HG03342 (cell line): ENCODE measurements at regions not wholly inside any gene's neighbourhood (a gene's known extent, or its start where the extent isn't known, plus 50 kb on each side); places are given as distances from the start of the nearest gene placed in this dataset.

Source experiments
- ATAC-seq: cut with Tn5 transposase; IDR thresholded peaks from one replicate; pipeline ENCODE4 v1.9.1; 2021; ENCODE audit warnings: mild to moderate bottlenecking, moderate library complexity; ENCODE audit not compliant: unreplicated experiment

DNA sequence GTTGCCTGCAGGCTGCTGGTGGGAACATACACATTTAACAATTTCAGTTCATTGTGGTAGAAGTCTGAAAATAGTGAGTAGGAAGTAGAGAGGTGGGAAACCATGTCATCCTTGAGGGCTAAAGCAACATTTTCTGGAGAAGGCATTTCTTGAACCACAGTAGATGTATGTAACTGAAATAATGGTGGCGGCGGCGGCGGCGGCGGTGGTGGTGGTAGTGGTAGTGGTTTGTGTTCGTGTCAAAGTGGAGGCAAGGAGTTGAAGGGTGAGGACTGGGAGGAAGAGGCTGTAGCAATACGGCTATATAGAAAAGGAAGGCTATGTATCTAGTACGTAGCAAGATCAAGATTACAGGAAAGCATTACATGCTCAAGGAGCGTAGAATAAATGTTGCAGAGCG is 1381.6 kb upstream of the TENM3 start:
- no peak for ATAC-seq

DNA sequence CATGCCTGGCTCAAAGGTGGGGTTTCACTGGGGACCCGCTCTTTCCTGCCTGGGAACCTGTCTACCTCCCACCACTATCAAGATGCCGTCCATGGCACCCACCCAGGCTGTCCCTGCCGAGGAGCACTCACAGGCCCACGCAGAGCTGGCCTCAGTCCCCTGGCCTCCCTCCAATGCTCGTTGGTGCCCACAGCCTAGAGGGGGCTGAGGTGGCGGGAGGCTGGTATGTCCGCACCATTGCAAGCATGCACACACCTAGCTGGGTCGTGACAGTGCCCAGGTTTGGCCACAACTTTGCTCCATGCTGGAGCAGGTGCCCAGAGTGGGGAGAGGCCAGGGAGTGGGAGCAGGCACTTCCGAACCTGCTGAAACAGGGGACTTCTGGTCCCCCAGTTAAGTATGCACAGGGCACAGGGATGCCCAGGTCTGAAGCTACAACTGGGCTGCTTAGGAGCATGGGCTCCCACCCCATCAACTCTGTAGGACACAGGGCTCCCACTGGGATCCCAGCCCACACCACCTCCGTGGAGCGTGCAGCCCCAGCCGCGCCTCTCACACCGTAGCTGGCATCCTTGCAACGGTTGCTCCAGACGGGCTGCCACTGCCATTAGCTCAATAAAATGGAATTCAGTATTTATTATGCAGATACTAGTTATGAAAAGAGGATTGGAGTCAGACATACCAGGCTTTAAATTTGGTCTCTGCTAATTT is 1376.1 kb upstream of the TENM3 start:
- ATAC-seq: no peak

DNA sequence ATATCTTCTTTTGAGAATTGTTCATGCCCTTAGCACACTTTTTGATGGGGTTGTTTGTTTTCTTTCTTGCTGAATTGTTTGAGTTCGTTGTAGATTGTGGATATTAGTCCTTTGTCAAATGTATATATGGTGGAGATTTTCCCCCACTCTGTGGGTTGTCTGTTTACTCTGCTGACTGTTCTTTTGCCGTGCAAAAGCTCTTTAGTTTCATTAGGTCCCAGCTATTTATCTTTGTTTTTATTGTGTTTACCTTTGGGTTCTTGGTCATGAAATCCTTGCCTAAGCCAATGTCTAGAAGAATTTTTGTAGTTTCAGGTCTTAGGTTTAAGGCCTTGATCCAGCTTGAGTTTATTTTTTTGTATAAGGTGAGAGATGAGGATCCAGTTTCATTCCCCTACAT is 1372.6 kb upstream of the TENM3 start:
- ATAC-seq: no peak

DNA sequence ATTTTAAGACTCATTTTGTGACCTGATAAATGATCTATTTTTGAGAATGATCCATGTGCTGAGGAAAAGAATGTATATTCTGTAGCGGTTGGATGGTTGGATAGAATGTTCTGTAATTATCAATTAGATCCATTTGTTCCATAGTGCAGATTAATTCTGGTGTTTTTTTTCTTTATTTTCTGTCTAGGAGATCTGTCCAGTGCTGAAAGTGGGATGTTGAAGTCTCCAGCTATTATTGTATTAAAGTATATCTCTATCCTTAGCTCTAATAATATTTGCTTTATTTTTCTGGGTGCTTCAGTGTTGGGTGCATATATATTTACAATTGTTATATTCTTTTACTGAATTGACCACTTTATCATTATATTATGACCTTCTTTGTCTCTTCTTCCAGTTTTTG is 1344.9 kb upstream of the TENM3 start:
- ATAC-seq: no peak

DNA sequence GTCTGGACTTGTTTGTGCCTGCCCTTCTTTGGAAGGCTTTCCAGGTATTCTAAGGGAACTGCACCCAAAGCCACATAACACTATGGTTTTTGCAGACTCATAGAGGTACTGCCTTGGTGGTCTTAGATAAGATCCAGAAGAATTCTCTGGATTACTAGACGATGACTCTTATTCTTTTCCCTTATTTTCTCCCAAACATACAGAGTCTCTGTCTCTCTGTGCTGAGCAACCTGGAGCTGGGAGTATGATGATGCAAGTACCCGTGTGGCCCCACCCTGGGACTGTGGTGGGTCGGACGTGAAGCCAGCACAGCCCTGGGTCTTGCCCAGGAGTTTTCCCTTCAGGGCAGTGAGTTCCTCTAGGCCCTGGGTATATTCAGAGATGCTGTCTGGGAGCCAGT is 1342.4 kb upstream of the TENM3 start:
- ATAC-seq: no peak

DNA sequence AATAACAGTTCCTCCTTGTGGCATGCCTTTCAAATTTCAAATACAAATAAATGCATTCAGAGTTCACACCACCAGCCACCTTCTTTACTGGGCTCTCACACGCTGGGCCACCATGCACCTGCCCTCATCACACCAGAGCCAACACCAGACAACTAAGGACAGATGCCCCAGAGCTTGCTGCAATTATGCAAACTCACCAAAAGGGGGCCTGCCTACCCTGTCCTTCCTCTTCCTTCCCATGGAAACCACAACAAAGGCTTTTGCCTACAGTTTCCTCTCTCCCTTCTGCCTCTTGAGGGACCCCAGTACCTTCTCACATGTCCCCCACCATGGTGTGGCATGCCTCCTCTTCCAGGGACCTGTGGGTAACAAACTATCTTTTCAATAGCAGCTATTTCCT is 1333.9 kb upstream of the TENM3 start:
- ATAC-seq: no peak

DNA sequence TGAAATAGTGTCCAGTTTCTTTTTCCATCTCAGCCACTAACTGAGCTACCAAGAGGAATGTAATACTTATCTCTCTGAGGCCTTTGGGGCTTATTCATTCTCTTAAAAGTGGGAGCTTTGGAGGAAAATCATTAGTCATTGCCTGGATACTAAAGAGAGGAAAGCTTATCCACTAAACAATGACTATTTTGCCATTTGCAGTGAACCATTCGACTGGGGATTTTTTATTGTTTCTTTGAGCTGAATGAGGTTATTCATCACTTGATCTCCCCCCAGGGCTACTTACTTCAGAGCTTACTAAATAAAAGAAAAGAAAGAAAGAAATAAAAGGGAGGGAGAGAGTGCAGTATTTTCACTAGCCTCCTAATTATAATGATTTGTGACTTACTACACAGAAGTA is 1329.5 kb upstream of the TENM3 start:
- no peak for ATAC-seq

DNA sequence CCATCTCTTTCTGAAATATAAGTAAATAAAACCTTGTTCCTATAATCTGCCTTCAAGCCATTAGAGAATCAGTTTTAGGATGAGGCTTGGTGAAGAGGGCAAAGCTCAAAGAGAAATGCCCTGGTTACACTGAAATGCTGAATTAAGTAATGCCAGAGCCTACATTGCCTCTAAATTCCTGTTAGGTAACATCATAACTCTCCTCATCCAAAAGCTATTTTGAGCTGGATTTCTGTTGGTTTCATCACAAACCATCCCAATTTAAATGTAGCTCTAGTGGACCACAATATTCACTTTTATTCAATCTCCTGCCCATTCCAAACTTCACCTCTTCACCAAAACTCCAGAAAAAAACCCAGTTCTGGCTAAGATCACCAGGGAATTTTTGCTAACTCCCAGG is 1319.7 kb upstream of the TENM3 start:
- no peak for ATAC-seq

DNA sequence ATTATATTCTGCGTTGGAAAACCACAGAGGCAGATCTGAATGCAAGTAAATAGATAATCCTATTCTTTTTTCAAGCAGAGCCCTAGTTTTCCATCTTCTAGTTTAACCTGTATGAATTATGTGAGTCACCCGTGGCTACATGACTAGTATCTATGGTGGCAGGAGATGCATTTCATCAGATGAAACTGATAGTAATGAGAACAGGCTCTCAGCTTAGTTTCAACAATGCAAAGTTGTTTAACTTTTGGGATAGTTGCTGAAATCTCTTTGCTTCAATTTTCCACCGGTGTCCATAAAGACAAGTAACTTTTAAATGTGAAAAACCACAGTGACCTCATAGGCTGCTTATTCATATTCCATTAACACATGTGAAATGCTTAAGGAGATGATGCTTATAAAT is 1317.4 kb upstream of the TENM3 start:
- ATAC-seq: no peak

DNA sequence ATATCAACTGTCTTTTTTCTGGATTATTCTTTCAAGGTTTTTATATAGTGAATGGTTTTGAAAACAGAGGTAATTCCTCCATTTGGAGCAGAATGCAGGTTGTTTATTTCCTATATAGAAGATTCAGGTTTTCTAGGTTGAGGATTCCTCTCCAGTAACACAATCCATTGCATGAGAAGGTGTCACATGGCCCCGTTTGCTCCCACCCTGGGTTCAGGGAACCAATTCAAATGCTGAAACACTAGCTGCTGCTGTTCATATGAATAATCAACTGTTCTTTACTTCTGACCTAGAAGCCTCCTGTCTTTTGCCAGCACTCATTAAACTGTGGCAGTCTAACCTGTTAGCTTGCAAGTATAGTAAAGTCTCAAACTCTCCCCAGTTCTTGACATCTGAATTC is 1316.9 kb upstream of the TENM3 start:
- ATAC-seq: no peak

DNA sequence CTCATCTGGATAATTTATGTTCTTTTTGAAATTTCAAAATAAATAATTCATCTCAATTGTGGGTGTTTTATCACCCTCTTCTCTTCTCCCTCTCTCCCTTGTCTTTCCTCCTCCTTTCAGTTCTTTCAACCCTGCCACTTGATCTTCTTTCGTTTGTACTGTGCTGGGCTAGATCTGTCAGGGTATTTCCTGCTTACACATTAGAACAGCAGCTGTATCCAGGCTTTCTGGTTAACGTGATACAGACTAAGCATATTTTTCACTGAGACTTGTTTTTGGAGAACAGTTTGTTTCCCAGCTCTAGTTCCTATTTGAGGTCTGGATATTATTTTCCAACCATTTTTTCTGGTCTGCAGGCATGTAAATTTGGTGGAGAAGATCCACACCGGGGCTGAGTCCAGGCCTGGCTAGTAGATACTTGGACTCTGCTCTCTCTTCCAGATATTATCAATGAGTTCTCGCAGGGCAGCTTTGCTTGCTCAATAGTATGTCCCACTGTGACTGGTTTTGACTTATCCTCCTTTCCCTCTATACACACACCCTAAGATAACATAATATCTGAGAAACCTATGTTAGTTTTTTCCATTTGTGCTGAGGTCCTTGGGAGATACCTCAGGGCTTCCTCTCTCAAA is 1310.7 kb upstream of the TENM3 start:
- no peak for ATAC-seq

DNA sequence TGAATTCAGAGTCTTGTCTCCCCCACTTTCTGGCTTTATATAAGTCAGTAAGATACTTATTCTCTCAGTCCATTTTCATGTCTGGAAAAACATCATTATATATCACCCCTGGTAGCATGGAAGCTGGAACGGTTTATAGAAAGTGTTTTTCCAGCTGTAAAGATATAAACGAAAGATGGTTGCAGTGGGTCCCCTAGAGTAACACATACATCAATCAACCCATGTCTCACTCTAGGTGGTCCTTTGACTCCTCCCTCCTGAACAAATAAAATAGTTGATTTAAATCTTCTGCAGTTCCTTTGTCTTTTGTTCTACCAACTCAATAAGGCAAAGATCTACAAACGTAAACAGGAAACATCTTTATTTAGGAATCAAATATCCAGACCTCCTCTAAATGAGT is 1306.1 kb upstream of the TENM3 start:
- ATAC-seq: no peak

DNA sequence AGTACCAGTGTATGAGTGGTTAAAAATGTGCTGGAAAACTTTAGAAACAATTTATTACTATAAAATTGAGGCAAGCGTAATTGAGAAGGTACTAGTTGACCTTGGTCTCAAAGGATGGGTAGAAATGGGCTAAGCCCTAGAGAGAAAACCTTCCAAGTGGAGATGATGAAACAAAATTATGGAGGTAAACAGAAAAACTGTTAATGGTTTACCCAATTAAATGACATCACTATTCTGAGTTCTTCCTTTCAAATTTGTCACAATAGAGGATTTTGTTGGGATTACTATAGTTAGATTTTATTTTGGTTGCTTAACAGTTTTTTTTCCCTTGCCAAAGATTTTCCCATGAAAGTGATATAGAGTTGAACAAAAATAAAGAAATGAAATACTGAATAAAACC is 1302.5 kb upstream of the TENM3 start:
- no peak for ATAC-seq

DNA sequence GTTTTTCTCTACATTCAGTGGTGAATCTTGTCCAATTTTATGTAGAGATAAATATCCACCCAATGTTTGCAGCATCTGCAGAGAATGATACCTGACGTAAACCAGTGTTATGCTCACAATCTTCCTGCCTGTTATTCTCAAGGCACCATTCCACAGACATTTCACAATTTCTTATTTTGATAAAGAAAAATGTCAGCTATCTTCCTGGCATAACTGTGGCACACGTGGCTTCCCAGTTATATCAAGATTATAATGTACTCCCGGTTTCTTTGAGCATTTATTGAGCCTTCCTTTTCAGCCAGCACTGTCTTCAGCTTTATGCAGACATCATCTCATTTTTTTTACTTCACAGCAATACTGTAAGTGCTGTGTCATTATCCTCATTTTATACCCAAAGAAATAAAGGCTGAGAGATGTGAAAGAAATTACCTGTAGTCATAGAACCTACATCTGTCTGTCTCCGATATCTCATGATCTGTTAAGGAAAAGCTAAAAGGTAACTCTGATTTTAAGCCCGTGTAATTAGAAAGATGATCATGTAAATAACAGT is 1300.8 kb upstream of the TENM3 start:
- ATAC-seq: no peak

DNA sequence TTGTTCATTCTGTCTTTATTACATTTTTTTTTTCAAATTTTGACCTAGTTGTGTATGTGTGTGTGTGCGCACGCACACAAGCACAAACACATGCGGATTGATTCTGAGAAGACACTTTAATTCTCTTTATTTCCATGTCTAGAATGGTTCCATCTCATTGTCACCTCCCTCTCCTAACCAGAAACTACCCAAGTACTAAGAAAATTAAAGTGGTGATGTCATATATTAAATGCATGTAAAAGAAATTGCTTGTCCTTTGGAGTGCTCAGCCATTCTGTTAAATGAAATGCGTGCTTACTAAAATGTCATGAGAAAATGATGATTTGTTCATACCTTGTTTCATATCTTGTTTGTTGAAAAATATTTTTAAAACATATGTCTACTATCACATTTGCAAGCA is 1297.0 kb upstream of the TENM3 start:
- no peak for ATAC-seq

DNA sequence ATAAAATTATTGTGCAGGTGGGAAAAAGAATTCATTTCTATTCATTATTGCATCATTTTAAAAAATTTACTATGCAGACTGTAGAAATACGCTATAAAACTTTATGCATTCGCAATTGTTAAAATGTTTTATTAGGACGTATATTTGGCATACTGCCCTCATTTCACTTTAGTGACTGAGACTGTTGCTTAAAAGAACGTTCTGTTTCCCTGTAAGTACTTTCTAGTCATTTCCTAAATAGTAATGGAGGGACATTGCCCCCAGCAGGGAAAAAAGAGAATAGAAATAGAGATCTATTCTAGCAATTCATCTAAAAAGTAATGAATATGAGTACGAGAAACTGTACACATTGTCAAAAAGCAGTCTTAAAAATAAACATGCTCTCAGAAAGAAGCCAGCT is 1295.8 kb upstream of the TENM3 start:
- ATAC-seq: no peak

DNA sequence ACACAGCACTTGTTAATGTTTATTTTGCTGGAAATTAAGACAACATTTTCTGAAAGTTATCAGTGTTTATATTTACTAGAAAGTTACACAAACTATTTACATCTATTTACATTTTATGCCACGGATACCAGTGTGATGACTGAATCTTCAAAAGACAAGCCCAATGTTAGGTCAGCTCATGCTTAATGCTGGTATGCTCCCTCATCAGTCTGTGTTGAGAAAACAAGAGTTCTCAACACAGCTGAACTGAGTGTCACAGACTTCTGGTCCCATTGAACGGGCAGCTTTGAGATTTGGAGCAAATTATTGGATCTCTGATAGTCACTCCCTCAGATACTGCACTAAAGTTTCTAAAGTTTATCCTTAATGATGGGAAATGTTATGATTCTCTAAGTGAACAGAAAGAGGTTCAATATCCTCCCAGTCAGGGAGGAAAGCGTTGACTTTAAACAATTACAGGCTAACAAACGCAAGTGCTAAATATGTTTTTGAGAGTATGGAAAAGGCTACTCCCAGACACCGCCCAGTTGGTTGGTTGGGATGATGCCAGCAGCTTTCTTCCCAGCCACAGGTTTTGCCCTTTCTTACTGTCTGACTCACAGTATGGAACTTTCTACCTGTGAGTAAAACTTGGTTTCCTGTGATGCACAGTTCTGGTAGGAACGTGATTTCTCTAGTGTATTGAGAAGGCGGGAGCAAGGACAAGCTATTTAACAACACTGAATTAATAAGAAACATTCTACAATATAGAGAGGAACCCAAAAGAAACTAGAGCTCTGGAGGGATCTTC is 1293.6 kb upstream of the TENM3 start:
- no peak for ATAC-seq

DNA sequence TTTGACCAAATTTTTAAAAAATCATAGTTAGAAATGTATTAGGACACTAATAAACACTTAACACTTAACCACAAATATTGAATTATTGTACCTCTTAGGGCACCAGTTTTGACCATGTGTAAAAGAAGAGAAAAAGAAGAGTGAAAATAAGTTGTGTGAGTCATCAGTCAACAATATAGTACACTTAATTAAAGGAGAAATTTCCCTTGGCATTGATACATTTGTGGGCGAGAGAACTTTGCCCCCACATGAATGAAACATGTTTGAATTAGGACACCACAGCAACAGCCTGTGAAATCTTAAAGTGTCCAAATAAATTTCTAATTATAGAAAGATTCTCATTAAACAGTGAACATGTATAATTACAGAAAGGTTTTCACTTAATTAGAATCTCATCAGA is 1292.8 kb upstream of the TENM3 start:
- ATAC-seq: no peak

DNA sequence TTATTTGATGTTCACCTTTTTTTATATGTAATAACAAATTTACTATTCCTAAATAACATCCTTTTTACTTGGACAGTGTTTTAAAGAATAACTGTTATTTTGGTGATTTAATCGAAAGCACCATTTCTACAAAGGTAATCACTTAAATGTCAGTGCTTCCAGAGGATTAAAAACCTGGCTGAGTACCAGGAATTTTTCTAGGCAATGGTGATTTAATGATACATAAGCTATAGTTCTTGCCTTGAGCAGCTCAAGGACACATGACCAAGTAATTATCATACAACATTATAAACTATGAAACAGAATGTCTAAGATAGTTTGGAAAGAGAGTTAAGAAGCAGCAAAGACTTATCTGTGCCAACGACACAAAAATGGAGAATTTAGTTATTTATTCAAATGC is 1291.9 kb upstream of the TENM3 start:
- ATAC-seq: no peak

DNA sequence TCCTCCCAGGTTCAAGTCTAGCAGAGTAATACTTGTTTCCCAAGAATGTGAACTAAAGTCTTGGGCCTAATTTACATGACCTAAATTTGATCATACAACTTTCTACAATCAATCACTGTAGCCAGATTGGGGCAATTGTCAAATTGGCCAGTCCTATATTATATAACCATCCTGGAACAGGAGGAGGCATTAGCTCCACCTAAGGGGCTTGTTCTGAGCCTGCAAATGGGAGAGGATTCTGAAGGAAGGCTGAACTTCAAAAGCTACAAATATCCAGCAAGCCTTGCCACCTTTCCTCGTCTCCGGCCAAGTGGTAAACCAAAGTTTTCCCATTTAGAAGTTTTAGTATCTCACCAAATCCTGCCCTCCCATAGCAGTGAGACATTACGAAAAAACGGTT is 1289.6 kb upstream of the TENM3 start:
- no peak for ATAC-seq

DNA sequence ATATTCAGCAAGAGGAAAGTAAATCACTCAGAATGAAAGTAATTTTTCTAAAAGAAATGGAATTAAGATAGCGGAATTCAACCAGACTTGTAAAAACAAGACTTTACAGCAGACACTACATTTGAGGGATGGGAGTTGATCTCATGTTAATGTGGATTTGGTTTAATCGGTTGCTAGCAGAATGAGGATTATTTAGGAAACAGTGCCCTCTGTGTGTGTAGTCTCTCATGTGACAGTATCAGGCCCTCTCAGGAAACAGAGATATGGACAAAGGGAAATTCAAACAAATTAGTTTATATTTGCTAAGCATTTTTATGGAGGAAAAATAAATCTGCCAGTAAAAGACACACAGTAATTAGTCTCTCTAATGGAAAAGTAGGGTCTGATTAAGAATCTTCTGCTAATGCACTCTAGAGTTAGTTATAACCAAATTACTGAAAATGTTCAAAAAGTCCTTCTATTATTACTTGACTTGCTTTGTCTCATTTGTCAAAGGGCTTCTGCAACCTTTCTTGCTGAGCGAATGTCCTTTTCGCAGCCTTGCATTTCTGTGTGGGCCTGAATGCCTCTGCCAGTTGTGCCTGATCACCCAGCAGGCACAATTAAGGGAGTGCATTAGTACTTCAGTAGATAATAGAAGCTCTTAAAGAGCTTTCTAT is 1282.3 kb upstream of the TENM3 start:
- ATAC-seq: no peak
